ENCODE measurements at regions not wholly inside any gene's neighbourhood (a gene's known extent, or its start where the extent isn't known, plus 50 kb on each side); places are given as distances from the start of the nearest gene placed in this dataset.

- TF ChIP-seq YY1 (IDR thresholded peaks at IDR 0.05; ENCODE audit: insufficient read depth, insufficient read length) (no peak), ZNF274 (IDR thresholded peaks at IDR 0.05; ENCODE audit: low read depth, low read length) (no peak)
Measured at GRCh38 chr5:12837592-12837991, 933.3 kb upstream of the CTNND2 start.

Data from NT2/D1 (cell line).